ENCODE measurements at regions not wholly inside any gene's neighbourhood (a gene's known extent, or its start where the extent isn't known, plus 50 kb on each side); places are given as distances from the start of the nearest gene placed in this dataset.

DNA sequence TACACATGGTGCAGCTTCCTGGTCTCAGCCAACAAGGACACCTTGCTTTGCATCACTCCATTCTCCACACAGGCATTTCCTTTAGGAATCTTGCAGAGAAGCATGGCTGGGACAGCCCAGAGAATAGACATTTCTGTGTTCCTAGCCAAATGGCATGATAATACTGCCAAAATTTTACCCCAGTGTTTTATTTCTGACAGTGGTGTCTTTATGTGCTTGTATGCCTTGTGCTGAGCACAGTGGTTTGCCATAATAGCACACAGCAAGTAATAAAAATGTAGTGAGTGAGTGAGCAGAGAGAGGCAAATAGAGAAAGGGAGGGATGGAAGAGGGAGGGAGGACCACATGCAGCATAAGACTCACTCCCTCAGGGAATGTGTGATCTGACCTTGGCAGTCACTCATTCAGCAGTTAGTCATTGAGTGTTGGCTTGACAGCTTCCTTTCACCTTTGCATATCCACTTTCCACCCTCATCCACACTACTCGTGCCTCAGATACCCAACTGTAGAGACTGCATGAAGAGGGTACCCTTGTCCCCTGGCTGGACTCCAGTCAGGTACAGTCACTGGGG lies 212.8 kb upstream of the CCDC196 start:
- TF ChIP-seq CTCF (conservative IDR thresholded peaks at IDR 0.05; ENCODE audit: low read depth, low read length) (no peak), EZH2 (IDR thresholded peaks at IDR 0.05; ENCODE audit: borderline replicate concordance, low read depth, low read length, poor library complexity, severe bottlenecking) (no peak)
